NCI-H1105 treated with DMSO at 0.1 percent for 48 hours (cell line): ENCODE measurements at regions not wholly inside any gene's neighbourhood (a gene's known extent, or its start where the extent isn't known, plus 50 kb on each side); places are given as distances from the start of the nearest gene placed in this dataset.
"Not testable (repeated sequence)": the region's sequence is repeated elsewhere in the genome, so short reads cannot be mapped to it uniquely, and the experiment has no call there.

Experiments
- DNase-seq: peaks from one replicate; lab custom pipeline; 2025; lab: John Stamatoyannopoulos, UW

- not testable (repeated sequence) for DNase-seq
These were observed 196.0 kb downstream of the KLRB1 start for GRCh38 chr12:9411616-9412268.

- DNase-seq, result not testable (repeated sequence)
These were observed 199.2 kb upstream of the PZP start for GRCh38 chr12:9407425-9407748.

- no peak for DNase-seq
These were observed 198.6 kb upstream of the PZP start for GRCh38 chr12:9406564-9407424.

- no peak for DNase-seq
These were observed 197.8 kb upstream of the PZP start for GRCh38 chr12:9405886-9406563.

GRCh38 chr12:9404469-9405260, 196.5 kb upstream of the PZP start:
- no peak for DNase-seq

GRCh38 chr12:9404031-9404430, 195.8 kb upstream of the PZP start:
- DNase-seq, result no peak

GRCh38 chr12:9402432-9403040, 194.3 kb upstream of the PZP start:
- peak; percentile 3 for DNase-seq

GRCh38 chr12:9396367-9396766, 188.2 kb upstream of the PZP start:
- not testable (repeated sequence) for DNase-seq

- DNase-seq, result not testable (repeated sequence)
These were observed 187.0 kb upstream of the PZP start for GRCh38 chr12:9395220-9395619.

- no peak for DNase-seq
These were observed 184.6 kb upstream of the PZP start for GRCh38 chr12:9392842-9393241.

GRCh38 chr12:9391815-9392214, 183.6 kb upstream of the PZP start:
- DNase-seq, result no peak

- no peak for DNase-seq
These were observed 182.6 kb upstream of the PZP start for GRCh38 chr12:9390761-9391160.

- no peak for DNase-seq
These were observed 181.6 kb upstream of the PZP start for GRCh38 chr12:9389796-9390195.

GRCh38 chr12:9388379-9388778, 180.2 kb upstream of the PZP start:
- DNase-seq, result no peak

GRCh38 chr12:9387450-9387849, 179.3 kb upstream of the PZP start:
- DNase-seq, result no peak

GRCh38 chr12:9383585-9383984, 175.4 kb upstream of the PZP start:
- no peak for DNase-seq

- DNase-seq, result no peak
These were observed 173.4 kb upstream of the PZP start for GRCh38 chr12:9381619-9382018.

- no peak for DNase-seq
These were observed 172.5 kb upstream of the PZP start for GRCh38 chr12:9380650-9381049.

GRCh38 chr12:9379023-9379742, 171.0 kb upstream of the PZP start:
- no peak for DNase-seq

- no peak for DNase-seq
These were observed 170.2 kb upstream of the PZP start for GRCh38 chr12:9378430-9378835.

GRCh38 chr12:9372202-9372601, 164.0 kb upstream of the PZP start:
- no peak for DNase-seq
